ENCODE measurements at regions not wholly inside any gene's neighbourhood (a gene's known extent, or its start where the extent isn't known, plus 50 kb on each side); places are given as distances from the start of the nearest gene placed in this dataset.

DNA sequence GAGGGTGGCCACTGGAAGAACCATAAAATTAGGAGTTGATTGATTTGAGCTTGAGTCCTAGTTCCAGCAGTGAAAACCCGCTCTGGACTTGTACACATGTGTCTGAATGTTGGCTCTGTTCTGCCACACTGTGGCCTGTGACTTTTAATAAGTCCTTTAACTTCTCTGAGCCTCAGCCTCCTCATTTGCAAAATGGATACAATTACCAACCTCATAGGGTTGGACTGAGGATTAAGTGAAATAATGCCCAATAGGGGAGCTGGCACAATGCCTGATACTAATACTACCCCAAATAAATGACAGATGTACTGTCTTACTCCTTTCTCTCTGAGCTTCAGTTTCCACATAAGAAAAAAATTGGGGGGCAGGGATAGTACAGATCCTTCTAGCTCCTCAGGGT lies 92.6 kb upstream of the RIPOR2 start:
- Mint-ChIP-seq H3K27me3 (ENCODE audit: insufficient read depth) (peaks cover 2% of the 10 kb centered on the region; the same call in 1 of the 2 replicates), H3K4me1 (ENCODE audit: low read depth) (peaks cover 15% of the 10 kb centered on the region), H3K9me3 (no peaks in the 10 kb centered on the region), H3K4me3 (no peak overlapping the region), H3K27ac (no peak overlapping the region), H3K36me3 (ENCODE audit: low read depth) (no peaks in the 10 kb centered on the region)
- TF ChIP-seq, protein P1, sequence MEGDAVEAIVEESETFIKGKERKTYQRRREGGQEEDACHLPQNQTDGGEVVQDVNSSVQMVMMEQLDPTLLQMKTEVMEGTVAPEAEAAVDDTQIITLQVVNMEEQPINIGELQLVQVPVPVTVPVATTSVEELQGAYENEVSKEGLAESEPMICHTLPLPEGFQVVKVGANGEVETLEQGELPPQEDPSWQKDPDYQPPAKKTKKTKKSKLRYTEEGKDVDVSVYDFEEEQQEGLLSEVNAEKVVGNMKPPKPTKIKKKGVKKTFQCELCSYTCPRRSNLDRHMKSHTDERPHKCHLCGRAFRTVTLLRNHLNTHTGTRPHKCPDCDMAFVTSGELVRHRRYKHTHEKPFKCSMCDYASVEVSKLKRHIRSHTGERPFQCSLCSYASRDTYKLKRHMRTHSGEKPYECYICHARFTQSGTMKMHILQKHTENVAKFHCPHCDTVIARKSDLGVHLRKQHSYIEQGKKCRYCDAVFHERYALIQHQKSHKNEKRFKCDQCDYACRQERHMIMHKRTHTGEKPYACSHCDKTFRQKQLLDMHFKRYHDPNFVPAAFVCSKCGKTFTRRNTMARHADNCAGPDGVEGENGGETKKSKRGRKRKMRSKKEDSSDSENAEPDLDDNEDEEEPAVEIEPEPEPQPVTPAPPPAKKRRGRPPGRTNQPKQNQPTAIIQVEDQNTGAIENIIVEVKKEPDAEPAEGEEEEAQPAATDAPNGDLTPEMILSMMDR (IDR thresholded peaks at IDR 0.05): no peak
- no peak for DNase-seq

GRCh38 chr6:25032934-25033333 lies 97.2 kb upstream of the RIPOR2 start:
- peaks cover 27% of the 10 kb centered on the region for H3K4me1 Mint-ChIP-seq (ENCODE audit: low read depth)
- H3K27ac Mint-ChIP-seq: no peak overlapping the region
- no peaks in the 10 kb centered on the region for H3K9me3 Mint-ChIP-seq
- TF ChIP-seq, protein P1 (IDR thresholded peaks at IDR 0.05): no peak
- DNase-seq: no peak
- H3K4me3 Mint-ChIP-seq: no peak overlapping the region
- H3K27me3 Mint-ChIP-seq (ENCODE audit: insufficient read depth): no peaks in the 10 kb centered on the region
- no peaks in the 10 kb centered on the region for H3K36me3 Mint-ChIP-seq (ENCODE audit: low read depth)

DNA sequence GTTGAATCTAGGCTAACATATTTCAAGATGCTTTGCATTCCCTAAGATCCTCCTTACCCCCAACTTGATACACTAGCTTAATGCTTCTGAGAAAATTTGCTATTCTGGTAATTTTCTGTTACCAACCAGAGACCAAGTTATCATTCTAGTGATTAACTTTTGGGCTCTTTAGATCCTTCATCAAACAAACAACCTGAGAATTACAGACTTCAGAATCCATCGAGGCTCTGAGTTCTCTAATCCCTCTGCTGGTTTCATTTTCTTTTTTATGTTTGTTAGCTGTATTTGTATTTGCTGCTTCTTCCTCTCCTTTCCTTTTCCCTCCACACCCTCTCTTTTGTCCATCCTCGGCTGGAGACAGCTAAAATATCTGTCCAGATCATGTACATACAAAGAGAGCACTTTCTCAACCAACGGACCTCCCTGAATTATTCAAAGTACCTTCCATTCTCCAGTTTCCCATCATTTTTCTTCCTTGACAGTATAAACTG lies 98.7 kb upstream of the RIPOR2 start:
- DNase-seq: no peak
- Mint-ChIP-seq H3K4me1 (ENCODE audit: low read depth) (peaks cover 27% of the 10 kb centered on the region), H3K9me3 (no peaks in the 10 kb centered on the region), H3K27ac (peak overlapping the region; percentile 2; the same call in 1 of the 2 replicates), H3K27me3 (ENCODE audit: insufficient read depth) (no peaks in the 10 kb centered on the region), H3K36me3 (ENCODE audit: low read depth) (no peaks in the 10 kb centered on the region), H3K4me3 (peak overlapping the region; percentile 38)
- TF ChIP-seq, protein P1 (IDR thresholded peaks at IDR 0.05): no peak

- TF ChIP-seq, protein P1 (IDR thresholded peaks at IDR 0.05): no peak
- H3K4me3 Mint-ChIP-seq: no peak overlapping the region
- H3K36me3 Mint-ChIP-seq (ENCODE audit: low read depth): no peaks in the 10 kb centered on the region
- no peaks in the 10 kb centered on the region for H3K27me3 Mint-ChIP-seq (ENCODE audit: insufficient read depth)
- no peak overlapping the region for H3K27ac Mint-ChIP-seq
- no peaks in the 10 kb centered on the region for H3K9me3 Mint-ChIP-seq
- peaks cover 27% of the 10 kb centered on the region for H3K4me1 Mint-ChIP-seq (ENCODE audit: low read depth)
- DNase-seq: no peak
These were observed 99.4 kb upstream of the RIPOR2 start for GRCh38 chr6:25035174-25035511.

DNA sequence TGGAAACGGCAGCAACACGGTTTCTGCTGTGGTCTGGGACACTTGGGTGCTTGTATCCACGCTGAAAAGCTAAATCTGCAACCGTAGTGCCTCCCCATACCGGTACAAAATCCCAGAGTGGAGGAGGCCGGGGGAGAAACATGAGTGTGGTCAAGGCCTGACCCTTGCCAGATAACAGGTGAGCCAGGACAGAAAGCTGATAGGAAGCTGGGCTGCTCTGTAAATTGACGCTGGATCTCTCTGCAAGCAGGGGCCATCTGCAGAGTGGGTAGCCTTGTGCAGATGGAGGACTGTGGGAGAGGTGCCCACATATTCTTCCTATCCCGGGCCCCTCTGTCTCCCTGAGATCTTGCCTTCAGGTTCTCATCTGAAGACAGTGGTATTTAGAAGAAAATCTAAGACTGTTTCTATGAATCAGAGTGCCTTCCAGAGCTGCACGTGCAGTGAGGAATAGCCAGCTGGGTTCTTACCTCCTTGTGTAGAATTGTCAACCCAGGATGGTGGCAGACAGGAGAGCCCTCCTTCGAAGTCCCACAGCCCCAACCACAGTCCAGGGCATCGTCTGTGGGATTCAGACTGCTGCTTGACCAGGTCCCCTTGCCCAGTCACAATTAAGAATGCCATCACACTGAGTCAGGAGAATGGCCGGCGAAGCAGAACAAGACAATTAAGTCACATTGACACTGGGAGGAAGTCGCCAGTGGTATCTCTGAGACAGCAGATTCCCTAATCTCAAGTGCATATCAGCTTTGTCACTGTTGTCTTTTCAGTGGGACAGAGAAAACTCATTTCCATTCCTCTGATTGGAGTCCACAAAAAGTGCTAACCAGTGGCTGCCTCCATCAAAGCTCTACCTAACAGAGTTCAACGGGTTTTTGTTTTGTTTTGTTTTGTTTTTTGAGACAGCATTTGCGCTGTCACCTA lies 100.0 kb upstream of the RIPOR2 start:
- no peaks in the 10 kb centered on the region for H3K9me3 Mint-ChIP-seq
- H3K36me3 Mint-ChIP-seq (ENCODE audit: low read depth): no peaks in the 10 kb centered on the region
- TF ChIP-seq, protein P1 (IDR thresholded peaks at IDR 0.05): no peak
- peak overlapping the region; percentile 55 for H3K27ac Mint-ChIP-seq
- peak; percentile 38 for DNase-seq
- no peak overlapping the region for H3K4me3 Mint-ChIP-seq
- H3K4me1 Mint-ChIP-seq (ENCODE audit: low read depth): peaks cover 29% of the 10 kb centered on the region
- H3K27me3 Mint-ChIP-seq (ENCODE audit: insufficient read depth): no peaks in the 10 kb centered on the region
